H1 (cell line): ENCODE measurements at regions not wholly inside any gene's neighbourhood (a gene's known extent, or its start where the extent isn't known, plus 50 kb on each side); places are given as distances from the start of the nearest gene placed in this dataset.
A peak's percentile ranks its signal among the peaks of the same experiment; 100 is the strongest.

Source experiments
- CTCF ChIA-PET: fragments of 300-600 bp; sonication (Branson Sonifier 250); formaldehyde crosslinking; loops from one replicate; lab custom pipeline; 2021; ENCODE audit not compliant: partially characterized antibody; lab: Charles Lee
- POLR2A ChIA-PET: fragments of 300-600 bp; sonication (Branson Sonifier 250); formaldehyde crosslinking; loops from one replicate; lab custom pipeline; 2021; ENCODE audit warnings: inconsistent platforms; ENCODE audit not compliant: partially characterized antibody; lab: Charles Lee
- DNase-seq, 2 experiments: peaks; one replicate each; pipeline versions ENCODE4 v3.0.0 to v3.0.0-alpha.2; 2010 to 2022; ENCODE audit warnings: low spot score in 2 of 2, low read depth in 1 of 2, mixed read lengths in 1 of 2
- FAIRE-seq: peaks from 2 replicates; lab custom pipeline; 2011; peaks lifted over from hg19 to GRCh38; lab: Jason Lieb, UNC
- H2AFZ ChIP-seq: 2 replicates; pipeline ENCODE4 v1.8.1; 2012; ENCODE audit warnings: low read length, inconsistent platforms
- H2AK5ac ChIP-seq: 2 replicates; pipeline ENCODE4 v1.6.1; 2013; ENCODE audit warnings: low read depth, low read length
- H2BK120ac ChIP-seq: replicated peaks from 2 replicates; pipeline ENCODE3; 2013; ENCODE audit warnings: low read depth, low read length, inconsistent platforms
- H2BK12ac ChIP-seq: 2 replicates; pipeline ENCODE4 v1.6.1; 2013; ENCODE audit warnings: low read depth, low read length
- H2BK15ac ChIP-seq: 2 replicates; pipeline ENCODE4 v1.6.1; 2013; ENCODE audit warnings: low read length
- H2BK20ac ChIP-seq: 2 replicates; pipeline ENCODE4 v1.6.1; 2013; ENCODE audit warnings: low read length
- H2BK5ac ChIP-seq: 2 replicates; pipeline ENCODE4 v1.6.1; 2013; ENCODE audit warnings: low read depth, low read length
- H3K14ac ChIP-seq: 2 replicates; pipeline ENCODE4 v1.6.1; 2013; ENCODE audit warnings: inconsistent platforms; ENCODE audit not compliant: insufficient read length
- H3K18ac ChIP-seq: 2 replicates; pipeline ENCODE4 v1.6.1; 2013; ENCODE audit warnings: low read length; ENCODE audit errors: extremely low read depth
- H3K23ac ChIP-seq: 2 replicates; pipeline ENCODE4 v1.6.1; 2013; ENCODE audit warnings: inconsistent platforms; ENCODE audit not compliant: insufficient read length
- H3K23me2 ChIP-seq: 2 replicates; pipeline ENCODE4 v1.6.1; 2013; ENCODE audit warnings: low read depth, low read length
- H3K27ac ChIP-seq: 2 replicates; pipeline ENCODE4 v1.6.1; 2011; ENCODE audit warnings: low read depth, low read length, inconsistent platforms
- H3K27me3 ChIP-seq, 4 experiments: replicated peaks in 1 of 4; 1 replicate in 1 of 4; 2 replicates in 3 of 4; pipeline versions ENCODE4 v1.6.1 to v1.8.1; 2011 to 2013; ENCODE audit warnings: low read length in 3 of 4, mild to moderate bottlenecking in 3 of 4, inconsistent platforms in 2 of 4, mixed read lengths in 2 of 4, moderate library complexity in 1 of 4; ENCODE audit not compliant: control insufficient read depth in 3 of 4, insufficient read depth in 3 of 4; ENCODE audit errors: extremely low read depth in 1 of 4
- H3K36me3 ChIP-seq, 4 experiments: 2 replicates each; pipeline versions ENCODE4 v1.6.1 to v1.8.1; 2011 to 2013; ENCODE audit warnings: mild to moderate bottlenecking in 4 of 4, low read length in 3 of 4, moderate library complexity in 2 of 4, control low read depth in 1 of 4, inconsistent platforms in 1 of 4; ENCODE audit not compliant: insufficient read depth in 4 of 4, control insufficient read depth in 2 of 4
- H3K4ac ChIP-seq: replicated peaks from 2 replicates; pipeline ENCODE3; 2013; ENCODE audit warnings: low read length, low read depth, mixed read lengths, inconsistent platforms; ENCODE audit not compliant: insufficient read length
- H3K4me1 ChIP-seq, 4 experiments: replicated peaks in 1 of 4; 1 replicate in 1 of 4; 2 replicates in 3 of 4; pipeline versions ENCODE4 v1.6.1 to v1.8.1; 2011 to 2013; ENCODE audit warnings: low read length in 3 of 4, inconsistent platforms in 2 of 4, mixed read lengths in 1 of 4; ENCODE audit not compliant: insufficient read depth in 4 of 4, control insufficient read depth in 3 of 4
- H3K4me2 ChIP-seq, 2 experiments: 2 replicates each; pipeline versions ENCODE4 v1.6.1 to v1.8.1; 2011 to 2013; ENCODE audit warnings: low read depth in 2 of 2, low read length in 2 of 2, control low read depth in 1 of 2, inconsistent platforms in 1 of 2, mild to moderate bottlenecking in 1 of 2; ENCODE audit not compliant: insufficient read depth in 1 of 2
- H3K4me3 ChIP-seq, 4 experiments: fragments of 200-600, 300-600 bp in 1 of 4; sonication (generic), shearing (Covaris generic), sonication (Bioruptor Twin) in 1 of 4; 2 replicates each; pipeline versions ENCODE4 v1.5.1 to v1.8.1; 2011 to 2016; ENCODE audit warnings: low read length in 4 of 4, low read depth in 3 of 4, control low read depth in 2 of 4, inconsistent platforms in 2 of 4, mild to moderate bottlenecking in 2 of 4, mixed read lengths in 1 of 4, moderate library complexity in 1 of 4; ENCODE audit not compliant: insufficient read depth in 2 of 4; ENCODE audit errors: extremely low read depth in 1 of 4
- H3K56ac ChIP-seq: replicated peaks from 2 replicates; pipeline ENCODE3; 2013; ENCODE audit warnings: low read depth, mild to moderate bottlenecking, mixed read lengths, low read length, inconsistent platforms; ENCODE audit not compliant: insufficient read length
- H3K79me1 ChIP-seq: 2 replicates; pipeline ENCODE4 v1.6.1; 2013; ENCODE audit warnings: low read depth, low read length, control low read depth
- H3K79me2 ChIP-seq, 2 experiments: 2 replicates each; pipeline versions ENCODE4 v1.6.1 to v1.8.1; 2012 to 2013; ENCODE audit warnings: low read length in 2 of 2, mild to moderate bottlenecking in 2 of 2, inconsistent platforms in 1 of 2; ENCODE audit not compliant: insufficient read depth in 2 of 2, control insufficient read depth in 1 of 2
- H3K9ac ChIP-seq, 4 experiments: replicated peaks in 1 of 4; 1 replicate in 1 of 4; 2 replicates in 3 of 4; pipeline versions ENCODE4 v1.6.1 to v1.8.1; 2011 to 2013; ENCODE audit warnings: low read depth in 3 of 4, low read length in 3 of 4, control low read depth in 2 of 4, mild to moderate bottlenecking in 2 of 4, moderate library complexity in 2 of 4, inconsistent platforms in 1 of 4; ENCODE audit errors: extremely low read depth in 1 of 4
- H3K9me3 ChIP-seq, 2 experiments: 2 replicates each; pipeline versions ENCODE4 v1.6.1 to v1.8.1; 2012 to 2013; ENCODE audit warnings: mild to moderate bottlenecking in 2 of 2, moderate library complexity in 2 of 2, control low read depth in 1 of 2, inconsistent platforms in 1 of 2, low read depth in 1 of 2, low read length in 1 of 2, mixed read lengths in 1 of 2; ENCODE audit not compliant: insufficient read depth in 2 of 2
- H4K20me1 ChIP-seq, 2 experiments: replicated peaks in 1 of 2; 2 replicates each; pipeline versions ENCODE3 to v1.8.1; 2011 to 2013; ENCODE audit warnings: inconsistent platforms in 2 of 2, low read length in 2 of 2, mild to moderate bottlenecking in 1 of 2; ENCODE audit not compliant: insufficient read depth in 2 of 2, control insufficient read depth in 1 of 2
- H4K5ac ChIP-seq: 2 replicates; pipeline ENCODE4 v1.6.1; 2013; ENCODE audit warnings: low read length, low read depth, mixed read lengths, inconsistent platforms; ENCODE audit not compliant: insufficient read length
- H4K8ac ChIP-seq: 2 replicates; pipeline ENCODE4 v1.8.0; 2013; ENCODE audit warnings: mild to moderate bottlenecking, moderate library complexity, low read length, inconsistent platforms; ENCODE audit not compliant: insufficient read depth; ENCODE audit errors: extremely low read depth
- H4K91ac ChIP-seq: replicated peaks from 2 replicates; pipeline ENCODE3; 2013; ENCODE audit warnings: low read length, mixed read lengths, inconsistent platforms; ENCODE audit not compliant: insufficient read length
- CTCF ChIP-seq, 3 experiments: IDR thresholded peaks; 1 replicate in 2 of 3; 2 replicates in 1 of 3; pipeline versions ENCODE4 v1.5.1 to v1.6.1; 2011; ENCODE audit warnings: low read length in 3 of 3, mild to moderate bottlenecking in 3 of 3, inconsistent platforms in 2 of 3, low read depth in 1 of 3, moderate library complexity in 1 of 3; ENCODE audit not compliant: insufficient read depth in 1 of 3; ENCODE audit errors: control extremely low read depth in 1 of 3
- JUN ChIP-seq: IDR thresholded peaks from 2 replicates; pipeline ENCODE4 v1.6.1; 2011; ENCODE audit warnings: low read depth, mild to moderate bottlenecking, improper control_type of control experiment, low read length
- POLR2AphosphoS5 ChIP-seq: IDR thresholded peaks from 2 replicates; pipeline ENCODE4 v1.6.1; 2011; ENCODE audit warnings: low read depth, low read length
- RAD21 ChIP-seq, 2 experiments: IDR thresholded peaks in 1 of 2; conservative IDR thresholded peaks in 1 of 2; 2 replicates each; pipeline ENCODE4 v1.6.1; 2011; ENCODE audit warnings: low read depth in 2 of 2, low read length in 2 of 2, improper control_type of control experiment in 1 of 2, inconsistent platforms in 1 of 2, mild to moderate bottlenecking in 1 of 2, moderate library complexity in 1 of 2
- TAF7 ChIP-seq: optimal IDR thresholded peaks from 2 replicates; pipeline ENCODE3; 2011; ENCODE audit warnings: low read depth, mild to moderate bottlenecking, inconsistent platforms, low read length, moderate library complexity, borderline replicate concordance
- WGBS, 2 experiments: shearing (Covaris generic) in 1 of 2; methylation state at CpG; one replicate each; pipeline versions ENCODE4 v1.1.6 to v1.1.7; 2013 to 2015; ENCODE audit warnings: low lambda C conversion rate in 2 of 2, mixed read lengths in 2 of 2, inconsistent platforms in 1 of 2, low coverage in 1 of 2, missing lambda C conversion rate in 1 of 2; ENCODE audit not compliant: insufficient replicate concordance in 2 of 2, insufficient coverage in 1 of 2, insufficient read length in 1 of 2; ENCODE audit errors: extremely low coverage in 1 of 2, missing lambda C conversion rate in 1 of 2; 5-methylcytosine and 5-hydroxymethylcytosine counted together

- Histone ChIP-seq H2BK120ac (peak overlapping the region; percentile 11), H3K23ac (no peak overlapping the region), H2BK15ac (no peak overlapping the region), H3K4me3 (no peak overlapping the region), H3K79me1 (no peaks in the 10 kb centered on the region), H2AK5ac (no peak overlapping the region), H2BK5ac (no peak overlapping the region), H4K5ac (no peak overlapping the region), H4K8ac (no peak overlapping the region), H3K9ac (no peak overlapping the region), H3K9me3 (no peaks in the 10 kb centered on the region), H3K23me2 (no peaks in the 10 kb centered on the region), H3K4me1 (peaks cover 0 to 4% (median 1%) of the 10 kb centered on the region in 4 experiments; a peak in 3 of 7 replicates), H3K56ac (no peak overlapping the region), H3K79me2 (no peaks in the 10 kb centered on the region), H3K4ac (no peak overlapping the region), H3K27me3 (peaks cover 0 to 1% (median 0%) of the 10 kb centered on the region in 4 experiments; a peak in 1 of 7 replicates), H3K36me3 (no peaks in the 10 kb centered on the region), H3K14ac (no peak overlapping the region), H4K91ac (no peak overlapping the region), H3K4me2 (no peak overlapping the region), H2AFZ (peak overlapping the region; percentile 89)
- peak; percentile 80 for FAIRE-seq
- CTCF ChIA-PET = interaction anchor here (0.6 to 12.4 kb wide), 49 partner anchors 9 to 683 kb away, joined by 3 to 302 read pairs (median 4); partner anchors contain the start of gene TAS2R38
- TF ChIP-seq POLR2AphosphoS5 (no peak), CTCF (IDR thresholded peaks at IDR 0.05; ENCODE audit: control extremely low read depth in 1 of 3, insufficient read depth in 1 of 3, low read depth in 1 of 3, low read length in 3 of 3) (peak; percentile 67 to 82 (median 71)), JUN (no peak), RAD21 (IDR thresholded peaks at IDR 0.05 in 1 of 2, conservative IDR thresholded peaks at IDR 0.05 in 1 of 2; ENCODE audit: low read depth in 2 of 2, low read length in 2 of 2) (peak; percentile 56 to 69), TAF7 (no peak)
- TF ChIP-seq, all 59 proteins: peak for 2
- POLR2A ChIA-PET = no interaction called here
- no peak overlapping the region for H2BK20ac ChIP-seq
- H2BK12ac ChIP-seq = no peak overlapping the region
- H3K18ac ChIP-seq = no peak overlapping the region
- DNase-seq = no peak
- WGBS, 2 experiments = 55% methylated on average over 3 of the region's 3 CpGs; no CpG with 5 or more reads in 1 of the 2 experiments
- no peaks in the 10 kb centered on the region for H4K20me1 ChIP-seq
- H3K27ac ChIP-seq = no peak overlapping the region
These were observed 62.1 kb upstream of the PRSS58 start for GRCh38 chr7:142319970-142320369.
